ENCODE measurements at regions not wholly inside any gene's neighbourhood (a gene's known extent, or its start where the extent isn't known, plus 50 kb on each side); places are given as distances from the start of the nearest gene placed in this dataset.
"Not testable (repeated sequence)": the region's sequence is repeated elsewhere in the genome, so short reads cannot be mapped to it uniquely, and the experiment has no call there.

- no peak for TF ChIP-seq CTCF (IDR thresholded peaks at IDR 0.05; ENCODE audit: low read depth, low read length)
- no peak overlapping the region for H3K4me3 ChIP-seq (ENCODE audit: low read depth, low read length)
- no peak for DNase-seq (ENCODE audit: low read depth, low spot score)
- CTCF ChIA-PET: no interaction called here
- POLR2A ChIA-PET: no interaction called here
- H3K27me3 ChIP-seq (ENCODE audit: control insufficient read depth, insufficient read depth, low read length): peaks cover 40% of the 10 kb centered on the region
- peaks cover 7% of the 10 kb centered on the region; the same call in 1 of the 2 replicates for H3K9me3 ChIP-seq (ENCODE audit: control insufficient read depth, insufficient read depth, low read length)
- no peak overlapping the region for H3K27ac ChIP-seq (ENCODE audit: low read depth, low read length)
Measured at GRCh38 chr13:20305587-20305986, 73.5 kb upstream of the GJB6 start.

GRCh38 chr13:20304061-20304460, 71.9 kb upstream of the GJB6 start:
- H3K4me3 ChIP-seq (ENCODE audit: low read depth, low read length); DNase-seq (ENCODE audit: low read depth, low spot score); CTCF ChIA-PET; H3K27ac ChIP-seq (ENCODE audit: low read depth, low read length); POLR2A ChIA-PET; H3K9me3 ChIP-seq (ENCODE audit: control insufficient read depth, insufficient read depth, low read length): not testable (repeated sequence)
- peaks cover 51% of the 10 kb centered on the region for H3K27me3 ChIP-seq (ENCODE audit: control insufficient read depth, insufficient read depth, low read length)

- ChIA-PET CTCF (no interaction called here), POLR2A (no interaction called here)
- Histone ChIP-seq H3K9me3 (ENCODE audit: control insufficient read depth, insufficient read depth, low read length) (peaks cover 7% of the 10 kb centered on the region; the same call in 1 of the 2 replicates), H3K27ac (ENCODE audit: low read depth, low read length) (no peak overlapping the region), H3K27me3 (ENCODE audit: control insufficient read depth, insufficient read depth, low read length) (peaks cover 54% of the 10 kb centered on the region), H3K4me3 (ENCODE audit: low read depth, low read length) (no peak overlapping the region)
- no peak for TF ChIP-seq CTCF (IDR thresholded peaks at IDR 0.05; ENCODE audit: low read depth, low read length)
- DNase-seq (ENCODE audit: low read depth, low spot score): no peak
Measured at GRCh38 chr13:20303636-20304035, 71.5 kb upstream of the GJB6 start.

GRCh38 chr13:20301403-20302071, 69.4 kb upstream of the GJB6 start:
- Histone ChIP-seq H3K4me3 (ENCODE audit: low read depth, low read length) (no peak overlapping the region), H3K9me3 (ENCODE audit: control insufficient read depth, insufficient read depth, low read length) (peaks cover 7% of the 10 kb centered on the region; the same call in 1 of the 2 replicates), H3K27ac (ENCODE audit: low read depth, low read length) (no peak overlapping the region), H3K27me3 (ENCODE audit: control insufficient read depth, insufficient read depth, low read length) (peaks cover 53% of the 10 kb centered on the region)
- no peak for TF ChIP-seq CTCF (IDR thresholded peaks at IDR 0.05; ENCODE audit: low read depth, low read length)
- no peak for DNase-seq (ENCODE audit: low read depth, low spot score)
- ChIA-PET POLR2A (no interaction called here), CTCF (no interaction called here)

- Histone ChIP-seq H3K27ac (ENCODE audit: low read depth, low read length) (no peak overlapping the region), H3K9me3 (ENCODE audit: control insufficient read depth, insufficient read depth, low read length) (peaks cover 7% of the 10 kb centered on the region; the same call in 1 of the 2 replicates), H3K4me3 (ENCODE audit: low read depth, low read length) (no peak overlapping the region), H3K27me3 (ENCODE audit: control insufficient read depth, insufficient read depth, low read length) (peaks cover 53% of the 10 kb centered on the region)
- CTCF ChIA-PET: no interaction called here
- POLR2A ChIA-PET: no interaction called here
- TF ChIP-seq CTCF (IDR thresholded peaks at IDR 0.05; ENCODE audit: low read depth, low read length): no peak
- DNase-seq (ENCODE audit: low read depth, low spot score): no peak
Measured at GRCh38 chr13:20301015-20301402, 68.9 kb upstream of the GJB6 start.

Measured in AG04450 (cell line).